IPS-18c (cell line): ENCODE measurements at regions not wholly inside any gene's neighbourhood (a gene's known extent, or its start where the extent isn't known, plus 50 kb on each side); places are given as distances from the start of the nearest gene placed in this dataset.
"Not testable (repeated sequence)": the region's sequence is repeated elsewhere in the genome, so short reads cannot be mapped to it uniquely, and the experiment has no call there.

ENCODE experiments used
- H3K4me3 ChIP-seq: 2 replicates; pipeline ENCODE4 v1.7.0; 2013; ENCODE audit warnings: low read depth, mild to moderate bottlenecking, low read length, moderate library complexity; ENCODE audit not compliant: insufficient read depth
- H3K9me3 ChIP-seq: one replicate; pipeline ENCODE4 v1.6.1; 2013; ENCODE audit warnings: mild to moderate bottlenecking, low read length, moderate library complexity; ENCODE audit not compliant: control insufficient read depth, insufficient read depth

- H3K9me3 ChIP-seq, H3K4me3 ChIP-seq: not testable (repeated sequence)
Observed at GRCh38 chr21:6474250-6474968, 4047.0 kb upstream of the TPTE start.

DNA sequence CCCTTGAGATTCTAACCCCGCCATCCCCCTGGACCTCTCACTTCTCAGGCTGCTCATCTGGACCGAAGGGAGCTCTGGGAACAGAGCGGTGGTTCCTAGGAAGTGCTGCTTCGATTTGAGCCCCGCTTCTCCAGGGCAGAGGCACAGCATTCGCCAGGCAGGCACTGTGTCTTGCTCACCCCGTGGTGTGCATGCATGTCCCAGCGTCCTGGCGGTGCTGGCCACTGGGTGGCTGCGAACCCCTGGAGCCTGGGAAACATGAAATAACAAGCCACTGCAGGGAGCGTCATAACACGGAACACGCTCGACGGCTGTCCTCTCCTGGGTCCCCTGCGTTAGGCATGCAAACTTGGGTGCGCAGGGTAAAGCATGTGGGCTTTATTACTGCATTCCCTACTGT is 4040.3 kb upstream of the TPTE start:
- not testable (repeated sequence) for H3K9me3 ChIP-seq, H3K4me3 ChIP-seq

DNA sequence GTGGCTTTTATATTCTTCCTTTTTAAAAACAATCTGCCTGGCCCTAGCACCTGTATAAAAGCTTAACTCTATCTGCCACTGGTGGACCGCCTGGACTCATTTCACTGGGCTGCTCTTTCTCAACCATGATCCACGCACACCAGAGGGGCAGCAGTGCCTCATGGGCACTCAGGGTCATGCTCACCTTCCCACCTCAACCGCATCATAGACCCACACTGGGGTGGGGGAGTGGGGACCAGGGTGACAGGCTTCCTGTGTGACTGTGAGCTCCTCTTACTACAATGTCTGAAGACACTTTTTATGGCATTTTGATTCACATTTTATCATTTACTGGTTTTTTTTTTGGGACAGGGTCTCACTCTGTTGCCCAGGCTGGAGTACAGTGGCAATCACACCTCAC is 4038.8 kb upstream of the TPTE start:
- not testable (repeated sequence) for H3K4me3 ChIP-seq, H3K9me3 ChIP-seq

DNA sequence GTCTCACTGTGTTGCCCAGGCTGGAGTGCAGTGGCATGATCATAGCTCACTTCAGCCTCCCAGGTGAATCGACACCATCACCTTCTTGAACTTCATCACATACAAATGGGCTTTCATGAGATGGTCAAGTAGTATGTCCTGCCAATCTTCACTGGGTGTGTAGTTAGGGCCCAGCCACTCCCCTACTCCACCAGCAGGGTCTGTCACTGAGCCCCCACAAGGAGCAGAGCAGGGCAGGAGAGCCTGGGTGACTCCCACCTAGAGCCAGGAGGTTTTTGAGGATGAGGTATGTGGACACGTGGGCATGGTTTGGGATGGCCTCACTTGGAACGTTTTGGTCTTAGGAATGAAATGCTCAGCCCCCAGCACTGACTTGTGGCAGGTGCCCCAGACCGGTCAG is 4037.7 kb upstream of the TPTE start:
- H3K4me3 ChIP-seq, H3K9me3 ChIP-seq: not testable (repeated sequence)

DNA sequence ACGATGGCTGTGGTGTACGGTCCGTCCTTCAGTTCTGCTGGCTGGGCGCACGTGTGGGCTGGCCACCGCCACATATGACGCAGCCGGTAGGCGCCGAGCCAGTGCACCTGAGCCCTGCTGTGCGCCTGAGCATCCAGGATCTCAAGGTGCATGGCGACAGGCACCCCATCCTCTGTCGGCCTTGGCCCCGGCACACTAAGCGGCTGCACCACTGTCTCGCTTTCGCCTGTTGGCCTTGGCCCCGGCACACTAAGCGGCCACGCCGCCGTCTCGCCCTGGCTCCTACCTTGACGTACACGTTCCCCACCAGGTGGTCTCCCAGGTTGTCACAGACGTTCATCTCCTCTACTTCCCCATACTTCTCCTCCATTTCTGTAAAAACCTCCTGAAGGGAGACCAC is 4034.6 kb upstream of the TPTE start:
- not testable (repeated sequence) for H3K4me3 ChIP-seq, H3K9me3 ChIP-seq

DNA sequence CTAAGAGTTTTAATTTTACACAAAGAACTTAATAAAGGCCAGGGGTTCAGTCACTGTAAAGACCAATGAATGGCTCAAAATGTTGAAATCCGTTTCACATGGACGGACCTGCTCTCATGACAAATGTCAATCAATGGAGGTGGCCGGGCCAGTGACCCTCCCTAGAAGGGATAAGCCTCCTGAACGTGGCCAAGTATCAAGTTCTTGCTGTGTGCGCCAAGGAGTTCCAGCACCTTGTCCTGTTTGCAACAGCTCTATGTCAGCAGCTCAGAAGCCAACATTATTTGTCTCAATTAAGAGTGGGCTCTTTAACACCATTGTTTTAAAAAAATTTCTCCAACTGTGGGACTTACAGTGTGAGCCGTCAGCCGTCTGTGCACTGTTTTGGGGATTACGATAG is 4028.7 kb upstream of the TPTE start:
- not testable (repeated sequence) for H3K4me3 ChIP-seq, H3K9me3 ChIP-seq

DNA sequence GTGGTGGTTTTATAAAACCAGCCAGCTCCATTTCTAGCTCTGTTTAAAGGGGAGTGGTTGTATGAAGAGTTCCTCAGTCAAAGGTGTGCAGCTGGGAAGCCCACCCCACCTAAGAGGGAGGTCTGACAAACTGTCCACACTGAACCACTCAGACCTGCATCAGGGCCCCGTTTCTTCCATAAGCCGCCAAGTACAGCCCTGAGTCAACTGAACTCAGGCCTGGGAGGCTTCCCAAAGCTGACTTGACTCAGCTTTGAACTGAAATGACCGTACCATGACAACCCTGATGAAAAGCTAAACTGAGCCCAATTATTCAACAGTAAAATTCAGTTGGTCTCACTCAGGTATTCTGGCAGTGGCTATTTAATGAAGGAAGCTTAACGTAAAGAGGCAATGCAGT is 4027.4 kb upstream of the TPTE start:
- H3K9me3 ChIP-seq, H3K4me3 ChIP-seq: not testable (repeated sequence)

GRCh38 chr21:6496356-6496755 is 4025.0 kb upstream of the TPTE start:
- H3K9me3 ChIP-seq, H3K4me3 ChIP-seq: not testable (repeated sequence)

DNA sequence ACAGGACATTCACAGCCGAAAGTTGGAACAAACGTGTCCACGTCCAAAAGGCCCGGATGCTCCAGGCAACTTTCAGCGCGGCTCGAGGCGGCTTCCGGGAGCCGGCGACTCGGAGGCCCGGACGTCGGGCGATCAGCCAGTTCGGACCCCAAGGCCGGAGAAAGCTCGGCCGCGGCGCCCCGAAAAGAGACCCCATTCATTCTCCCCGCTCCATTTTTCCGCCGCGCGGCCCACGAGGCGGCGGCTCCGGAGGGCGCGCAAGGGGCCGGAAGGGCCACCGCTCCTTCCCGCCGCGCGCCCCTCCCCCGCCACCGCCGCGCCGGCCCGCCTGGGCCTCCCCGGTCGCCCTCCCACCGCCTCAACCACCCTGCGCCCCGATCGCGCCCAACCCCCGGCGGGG is 4022.7 kb upstream of the TPTE start:
- H3K9me3 ChIP-seq, result not testable (repeated sequence)
- peak overlapping the region; percentile 15; the same call in 1 of the 2 replicates for H3K4me3 ChIP-seq

- H3K4me3 ChIP-seq, H3K9me3 ChIP-seq: not testable (repeated sequence)
Observed at GRCh38 chr21:6499128-6499826, 4022.1 kb upstream of the TPTE start.

- H3K9me3 ChIP-seq, H3K4me3 ChIP-seq: not testable (repeated sequence)
Observed at GRCh38 chr21:6499866-6500265, 4021.5 kb upstream of the TPTE start.

GRCh38 chr21:6500681-6501080 is 4020.7 kb upstream of the TPTE start:
- not testable (repeated sequence) for H3K4me3 ChIP-seq, H3K9me3 ChIP-seq

GRCh38 chr21:6506167-6506894 is 4015.1 kb upstream of the TPTE start:
- H3K4me3 ChIP-seq, H3K9me3 ChIP-seq: not testable (repeated sequence)

GRCh38 chr21:6507632-6508031 is 4013.8 kb upstream of the TPTE start:
- H3K4me3 ChIP-seq, H3K9me3 ChIP-seq: not testable (repeated sequence)

DNA sequence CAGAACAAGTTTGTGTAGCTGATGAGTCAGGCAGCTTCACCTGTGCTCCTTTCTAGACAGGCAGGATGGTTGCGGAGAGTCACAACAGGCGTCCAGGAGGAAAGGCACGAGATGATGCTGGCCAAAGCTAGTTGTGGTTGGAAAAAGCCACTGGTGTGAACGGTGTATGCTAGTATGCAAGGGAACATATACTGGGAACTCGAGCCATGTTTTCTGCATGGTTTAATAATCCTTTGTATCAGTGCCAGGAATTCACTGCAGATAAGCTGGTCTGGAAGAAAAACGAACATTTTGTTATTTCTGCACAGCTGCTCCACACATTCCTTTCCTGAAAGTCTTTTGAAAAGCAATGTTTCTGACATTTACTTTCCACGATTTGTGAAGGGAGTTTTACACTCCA is 3999.6 kb upstream of the TPTE start:
- H3K4me3 ChIP-seq, result not testable (repeated sequence)

DNA sequence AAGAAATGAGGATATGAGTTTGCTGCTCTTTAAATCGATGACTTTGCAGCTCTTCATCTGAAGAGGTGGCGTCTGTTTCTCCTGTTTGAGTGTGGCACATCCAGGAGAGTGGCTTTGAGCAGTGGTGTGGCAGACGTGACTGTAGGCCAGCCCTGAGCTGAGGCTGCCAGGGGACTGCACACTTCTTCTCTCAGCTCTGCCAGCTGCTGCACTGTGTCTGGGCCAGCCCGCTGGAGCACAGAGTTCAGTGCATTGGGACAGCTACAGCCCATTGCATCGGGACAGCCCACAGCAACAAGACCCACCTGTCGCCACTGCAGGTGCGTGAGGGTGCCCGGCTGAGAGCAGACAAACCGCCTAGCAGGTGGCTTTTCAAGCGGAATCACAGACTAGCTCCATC is 3995.2 kb upstream of the TPTE start:
- H3K4me3 ChIP-seq, H3K9me3 ChIP-seq: not testable (repeated sequence)

More for the DNA sequence above, 3999.6 kb upstream of the TPTE start:
- not testable (repeated sequence) for H3K9me3 ChIP-seq

DNA sequence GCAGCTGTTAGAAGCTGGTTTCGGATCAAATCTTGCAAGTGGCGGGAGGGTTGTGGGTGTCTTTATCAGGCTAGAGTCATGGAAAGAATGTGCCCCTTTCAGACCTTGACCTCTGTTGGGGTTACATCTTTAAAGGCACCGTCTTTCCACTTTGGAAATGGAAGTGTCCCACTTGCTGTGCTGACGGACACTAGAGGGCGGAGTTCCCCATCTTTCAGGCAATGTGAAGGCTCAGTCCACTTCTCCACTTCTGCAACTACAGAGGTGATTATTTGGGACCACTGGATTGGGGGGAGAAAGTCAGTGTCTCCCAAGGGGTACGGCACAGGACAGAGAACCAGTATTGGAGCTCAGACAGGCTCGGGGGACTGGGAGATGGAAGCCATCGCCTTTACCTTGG is 3990.7 kb upstream of the TPTE start:
- H3K4me3 ChIP-seq, H3K9me3 ChIP-seq: not testable (repeated sequence)

DNA sequence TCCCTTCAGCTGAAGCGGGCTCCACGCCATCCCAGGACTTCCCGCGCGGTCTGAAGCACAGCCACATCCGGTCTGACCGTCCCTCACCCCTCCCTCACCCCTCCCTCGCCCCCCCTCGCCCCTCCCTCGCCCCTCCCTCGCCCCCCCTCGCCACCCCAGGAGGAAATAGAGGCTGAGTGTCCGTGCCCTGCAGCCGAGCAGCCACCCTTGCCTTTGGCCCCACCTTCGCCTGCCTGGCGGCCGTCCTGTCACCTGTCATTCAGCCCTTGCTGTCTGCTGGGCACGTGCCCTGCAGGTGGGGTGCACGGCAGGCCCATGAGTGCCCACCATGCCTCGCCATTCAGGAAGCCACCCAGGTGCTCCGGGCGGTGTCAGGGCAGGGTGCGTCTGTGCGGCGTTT is 3988.1 kb upstream of the TPTE start:
- not testable (repeated sequence) for H3K9me3 ChIP-seq, H3K4me3 ChIP-seq
